GM19025 (cell line): ENCODE measurements at regions not wholly inside any gene's neighbourhood (a gene's known extent, or its start where the extent isn't known, plus 50 kb on each side); places are given as distances from the start of the nearest gene placed in this dataset.

Experiments used
- ATAC-seq: cut with Tn5 transposase; IDR thresholded peaks from one replicate; pipeline ENCODE4 v1.9.1; 2021; ENCODE audit warnings: mild to moderate bottlenecking, low read depth, moderate library complexity; ENCODE audit not compliant: unreplicated experiment

DNA sequence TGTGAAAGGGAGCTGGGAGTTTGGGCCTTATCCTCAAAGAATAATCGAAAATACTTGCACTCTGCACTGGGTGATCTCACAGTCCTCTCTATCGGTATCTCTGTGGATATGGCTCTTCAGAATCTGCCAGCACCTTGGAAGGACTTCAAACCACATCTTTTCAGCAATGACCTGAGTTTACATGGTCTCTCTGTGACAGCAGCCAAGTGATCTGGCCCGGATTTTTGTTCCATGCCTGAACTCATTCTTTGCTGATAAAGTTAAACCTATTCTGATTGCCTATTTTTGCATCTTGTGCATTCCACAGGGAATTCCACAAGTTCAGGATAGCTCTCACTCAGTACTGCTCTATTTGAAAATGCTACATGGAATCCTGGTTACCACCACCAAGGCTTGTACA lies 98.9 kb downstream of the HDGFL1 start:
- no peak for ATAC-seq

DNA sequence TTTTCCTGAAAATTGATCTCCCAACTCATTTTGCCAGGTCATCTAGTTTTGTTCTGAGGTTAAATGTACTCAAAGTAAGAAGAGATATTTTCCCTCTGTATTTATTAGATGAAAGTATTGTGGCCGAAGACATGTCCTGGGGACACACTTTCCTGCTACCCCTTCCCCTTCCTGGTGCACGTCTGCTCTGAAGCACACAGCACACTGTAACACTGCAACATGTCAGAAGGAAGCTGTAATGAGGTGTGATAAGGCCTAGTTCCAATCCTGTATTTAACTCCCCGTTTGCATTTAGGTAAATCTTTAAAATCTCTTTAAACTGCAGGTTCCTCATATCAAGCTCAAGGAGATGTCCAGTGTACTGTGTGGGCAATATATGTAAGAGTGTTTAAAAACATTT lies 99.4 kb downstream of the HDGFL1 start:
- no peak for ATAC-seq

DNA sequence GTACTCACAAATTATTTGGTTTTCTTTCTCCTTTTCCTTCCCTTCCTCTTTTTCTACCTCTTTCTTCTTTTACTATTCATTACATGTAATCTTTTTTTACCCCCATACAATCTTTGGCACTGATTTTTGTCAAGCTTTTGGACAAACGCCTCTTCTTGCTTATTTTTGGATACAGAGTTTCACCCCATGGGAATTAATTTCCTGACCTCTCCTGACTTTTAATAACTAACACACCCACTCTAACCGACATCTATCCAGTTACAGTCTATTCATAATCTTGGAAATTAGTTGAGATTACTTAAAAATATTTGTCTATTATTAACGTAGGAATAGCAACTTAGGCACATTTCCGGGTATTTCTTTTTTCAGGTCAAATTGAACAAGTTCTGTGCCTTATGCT lies 101.2 kb downstream of the HDGFL1 start:
- ATAC-seq, result no peak

DNA sequence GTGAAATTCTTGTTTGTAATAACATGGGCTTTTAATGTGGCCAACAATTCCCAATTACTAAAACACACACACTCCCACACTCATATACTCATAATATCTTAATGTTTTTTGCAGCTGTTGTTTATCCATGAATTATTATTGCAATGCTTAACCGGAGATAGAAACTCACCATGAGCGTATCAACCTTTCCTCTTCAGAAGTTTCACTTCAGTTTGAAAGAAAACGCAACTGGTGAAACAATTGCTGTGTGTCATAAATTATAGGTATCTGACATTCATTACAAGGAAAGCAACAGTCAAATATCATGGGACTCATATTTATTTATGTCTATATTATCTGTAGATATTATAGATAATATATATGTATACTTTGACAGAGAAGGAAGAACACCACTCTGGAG lies 104.1 kb downstream of the HDGFL1 start:
- no peak for ATAC-seq

DNA sequence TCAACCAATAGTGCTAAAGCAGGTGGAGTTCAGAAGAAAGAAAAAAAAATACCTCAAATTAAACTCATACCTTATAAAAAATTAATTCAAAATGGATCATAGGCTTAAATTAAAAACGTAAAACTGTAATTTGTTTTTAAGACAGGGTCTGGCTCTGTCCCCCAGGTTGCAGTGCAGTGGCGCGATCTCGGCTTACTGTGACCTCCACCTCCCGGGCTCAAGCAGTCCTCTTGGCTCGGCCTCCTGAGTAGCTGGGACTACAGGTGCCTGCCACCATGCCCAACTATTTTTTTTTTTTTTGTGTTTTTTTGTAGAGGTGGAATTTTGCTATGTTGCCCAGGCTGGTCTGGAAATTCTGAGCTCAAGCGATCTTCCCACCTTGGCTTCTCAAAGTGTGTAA lies 111.6 kb downstream of the HDGFL1 start:
- no peak for ATAC-seq

DNA sequence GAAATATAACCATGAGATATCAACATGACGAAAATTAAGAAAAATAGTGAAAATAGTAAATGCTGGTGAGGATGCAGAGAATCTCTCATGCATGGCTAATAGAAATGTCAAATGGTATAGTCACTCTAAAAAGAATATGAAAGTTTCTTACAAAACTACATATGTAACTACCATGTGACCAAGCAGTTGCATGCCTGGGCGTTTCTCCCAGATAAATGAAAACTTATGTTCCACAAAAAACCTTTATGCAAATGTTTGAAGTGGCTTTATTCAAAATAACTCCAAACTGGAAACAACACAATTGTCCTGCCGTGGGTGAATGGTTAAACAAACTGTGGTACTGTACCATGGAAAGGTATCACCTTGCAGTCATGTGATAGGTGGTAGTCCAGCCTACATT lies 112.4 kb downstream of the HDGFL1 start:
- no peak for ATAC-seq

DNA sequence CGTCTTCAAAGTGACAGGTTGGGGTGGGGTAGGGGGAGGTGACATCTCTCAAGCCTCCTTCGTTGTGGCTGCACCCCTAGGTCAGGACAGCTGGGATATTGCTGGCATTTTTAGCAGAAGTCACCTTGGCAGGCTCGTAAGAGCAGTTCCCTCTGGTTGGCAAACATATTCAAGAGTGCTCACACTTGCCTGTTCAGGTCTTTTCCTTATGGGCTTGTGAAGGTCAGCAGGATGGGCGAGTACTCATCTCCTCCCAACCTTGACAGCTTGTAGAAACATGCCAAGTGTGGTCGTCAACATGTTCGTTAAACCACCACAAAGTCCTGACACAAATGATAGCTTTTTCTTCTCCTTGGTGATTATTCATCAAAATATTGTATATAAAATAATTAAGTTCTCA lies 113.6 kb downstream of the HDGFL1 start:
- ATAC-seq, result no peak

DNA sequence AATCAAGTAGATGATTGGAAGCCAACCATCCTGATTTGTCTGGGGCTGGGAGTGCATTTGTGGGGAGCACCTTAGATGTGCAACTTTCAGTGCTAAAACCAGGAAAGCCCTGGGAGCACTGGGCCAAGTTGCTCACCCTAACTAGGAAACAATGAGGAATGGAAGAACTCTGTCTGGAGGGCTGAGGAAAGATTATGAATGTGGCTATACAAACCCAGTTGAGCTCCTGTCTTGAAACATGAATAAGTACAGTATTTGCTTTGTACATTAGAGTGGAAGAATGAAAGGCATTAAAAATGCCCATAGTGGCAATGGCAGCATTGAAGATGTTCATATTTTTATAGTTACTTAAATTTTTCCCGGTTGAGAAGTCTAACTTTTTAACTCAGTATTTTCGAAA lies 121.1 kb downstream of the HDGFL1 start:
- no peak for ATAC-seq

DNA sequence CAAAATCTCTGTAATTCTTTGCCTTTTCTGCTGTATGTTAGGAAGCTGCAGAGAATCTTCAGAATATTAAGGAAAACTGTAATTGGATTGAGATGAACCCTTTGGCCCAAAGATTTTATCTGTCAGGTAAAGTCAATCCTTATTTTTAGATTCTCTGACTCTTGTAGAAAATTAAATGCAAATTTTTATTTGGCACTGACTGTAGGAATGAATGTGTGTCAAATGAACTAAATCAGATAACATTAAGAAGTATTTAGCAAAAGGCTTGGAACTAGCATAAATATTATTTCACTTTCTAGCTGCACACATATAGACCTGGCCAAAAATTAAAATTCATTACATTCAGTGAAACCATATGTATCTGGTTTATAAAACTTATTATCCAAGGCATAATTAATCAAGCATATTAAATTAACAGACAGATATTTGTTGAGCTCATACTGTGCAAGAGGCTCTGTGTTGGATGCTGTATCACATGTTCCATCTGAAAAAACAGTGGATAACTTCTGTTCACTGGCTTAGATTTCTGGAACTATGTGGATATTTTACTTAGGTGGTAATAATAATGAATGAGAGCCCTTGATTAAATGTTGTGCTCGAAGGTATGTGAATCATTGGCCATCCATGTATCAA lies 124.8 kb downstream of the HDGFL1 start:
- ATAC-seq, result no peak

DNA sequence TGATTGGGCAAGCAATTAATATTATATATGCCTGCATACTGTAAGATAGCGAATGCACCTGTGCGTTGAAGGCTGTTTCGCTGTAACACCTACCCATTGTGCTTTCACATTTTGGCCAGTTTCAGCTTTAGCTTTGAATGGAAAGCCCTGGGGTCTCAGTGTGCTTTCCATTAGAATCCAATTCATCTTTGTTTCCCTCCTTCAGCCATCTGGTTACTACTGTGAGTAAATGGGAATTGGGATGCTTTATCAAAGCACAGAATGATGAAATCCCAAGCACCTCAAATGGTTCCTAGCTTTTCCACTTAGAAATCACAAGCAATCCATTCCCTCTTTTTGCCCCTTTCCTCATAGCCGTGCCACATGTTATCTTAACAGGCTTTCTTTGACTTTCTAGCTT lies 127.1 kb downstream of the HDGFL1 start:
- ATAC-seq, result no peak

DNA sequence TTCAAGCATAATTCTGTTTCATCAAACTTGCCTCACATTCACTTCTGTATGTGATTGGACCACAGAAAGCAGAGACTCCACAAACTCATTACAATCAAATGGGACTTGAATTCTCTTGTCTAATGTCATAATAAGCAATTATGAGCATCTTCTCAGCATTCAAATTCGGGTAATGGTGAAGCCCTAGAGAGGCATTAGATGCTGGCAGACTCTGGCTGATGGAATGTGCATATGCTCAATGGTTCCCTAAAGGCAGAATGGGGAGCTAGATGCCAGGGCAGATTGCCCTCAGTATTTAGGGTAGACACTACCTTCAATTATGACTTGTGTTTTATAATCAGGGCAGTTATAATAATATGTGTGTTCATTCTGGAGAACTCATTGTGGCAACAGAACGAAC lies 127.9 kb downstream of the HDGFL1 start:
- no peak for ATAC-seq

DNA sequence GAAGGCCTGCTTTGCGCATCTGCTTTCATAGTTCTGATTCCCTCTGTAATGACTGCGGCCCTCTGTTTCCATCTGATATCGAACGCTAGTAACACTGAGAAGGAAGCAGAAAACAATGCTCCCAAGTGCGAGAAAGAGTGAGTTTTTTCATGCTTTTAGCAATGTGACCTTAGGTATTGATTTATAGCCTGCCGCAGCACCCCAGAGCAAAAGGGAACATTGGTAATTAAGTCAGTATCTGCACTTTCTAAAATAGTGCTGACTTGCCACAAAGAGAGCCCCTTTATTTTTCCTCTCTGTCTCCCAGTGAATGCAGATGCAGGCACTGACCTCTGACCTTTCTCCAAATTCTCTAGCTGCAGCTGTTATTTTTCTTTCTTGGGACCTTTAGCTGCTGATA lies 129.8 kb downstream of the HDGFL1 start:
- no peak for ATAC-seq

DNA sequence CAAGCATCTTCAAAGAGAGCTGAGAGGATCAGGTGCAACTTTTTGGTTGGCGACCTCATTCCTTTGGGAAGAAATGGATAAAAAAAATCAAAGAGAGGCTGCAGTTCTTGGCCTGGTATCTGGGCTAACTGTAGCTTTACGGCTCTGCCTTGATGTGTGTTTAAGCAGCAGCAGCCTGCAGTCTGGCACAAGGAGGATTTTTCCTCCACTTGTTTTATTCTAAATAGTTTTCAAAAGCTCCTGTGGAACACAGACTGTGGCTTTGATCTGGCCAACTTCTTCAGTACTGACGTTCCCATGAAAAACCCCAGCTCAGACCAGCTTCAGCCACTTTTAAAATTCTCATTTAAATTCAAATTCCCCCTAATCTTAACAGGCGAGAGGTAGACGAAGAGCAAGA lies 137.3 kb downstream of the HDGFL1 start:
- ATAC-seq, result no peak

DNA sequence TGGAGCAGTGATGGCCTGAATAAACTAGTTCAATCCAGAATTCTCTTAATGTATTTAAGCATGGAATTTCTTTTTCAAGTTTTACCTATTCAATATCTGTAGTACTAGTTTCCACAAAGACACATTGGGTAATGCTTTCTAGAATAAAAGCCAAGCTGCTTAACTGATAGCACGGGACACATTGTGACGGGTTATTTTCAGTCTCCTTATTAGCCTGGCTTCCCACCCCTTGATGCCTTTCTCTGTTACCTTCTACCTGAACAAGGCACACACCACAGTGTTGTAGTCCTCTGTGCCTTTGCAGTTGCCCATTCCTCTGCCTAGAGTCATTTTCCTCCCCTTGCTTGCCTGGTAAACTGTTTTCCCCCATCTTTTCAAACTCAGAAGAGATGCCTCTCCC lies 139.1 kb downstream of the HDGFL1 start:
- no peak for ATAC-seq

DNA sequence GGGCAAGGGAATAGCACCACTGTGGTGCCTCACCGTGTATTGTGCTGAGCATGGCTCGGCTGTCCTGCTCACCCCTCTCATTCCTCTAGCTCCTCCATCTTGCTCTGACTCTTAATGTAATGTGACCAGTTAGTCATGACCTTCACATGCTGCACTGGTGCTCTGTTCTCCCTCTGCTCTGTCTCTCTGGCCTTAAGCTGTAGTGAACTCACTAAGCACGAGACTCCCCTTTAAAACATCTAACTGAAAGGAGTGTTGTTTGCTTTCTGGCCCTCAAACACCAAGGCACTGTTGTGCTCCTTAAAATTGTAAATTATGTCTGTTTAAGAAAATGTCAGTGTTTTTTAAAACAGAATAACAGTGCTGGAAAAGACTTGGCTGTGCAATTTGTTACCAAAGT lies 140.4 kb downstream of the HDGFL1 start:
- no peak for ATAC-seq

DNA sequence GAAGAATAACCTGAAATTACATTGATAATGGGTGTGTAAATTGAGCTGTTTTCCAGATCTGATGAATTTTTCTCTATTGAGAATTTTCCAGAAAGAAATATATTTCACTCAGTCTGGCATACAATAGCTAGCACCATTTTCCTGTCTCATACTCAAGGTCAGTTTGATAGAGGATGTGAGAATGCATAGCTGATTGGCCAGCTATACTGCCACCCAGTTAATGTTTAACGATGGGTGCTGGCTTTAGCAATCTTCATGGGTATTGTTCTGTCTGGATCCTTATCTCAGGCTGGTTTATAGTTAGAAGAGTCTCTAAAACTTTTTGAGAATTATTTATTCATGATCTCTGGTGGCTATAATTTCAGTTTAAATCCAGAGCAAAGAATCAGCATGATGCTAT lies 147.4 kb downstream of the HDGFL1 start:
- no peak for ATAC-seq

DNA sequence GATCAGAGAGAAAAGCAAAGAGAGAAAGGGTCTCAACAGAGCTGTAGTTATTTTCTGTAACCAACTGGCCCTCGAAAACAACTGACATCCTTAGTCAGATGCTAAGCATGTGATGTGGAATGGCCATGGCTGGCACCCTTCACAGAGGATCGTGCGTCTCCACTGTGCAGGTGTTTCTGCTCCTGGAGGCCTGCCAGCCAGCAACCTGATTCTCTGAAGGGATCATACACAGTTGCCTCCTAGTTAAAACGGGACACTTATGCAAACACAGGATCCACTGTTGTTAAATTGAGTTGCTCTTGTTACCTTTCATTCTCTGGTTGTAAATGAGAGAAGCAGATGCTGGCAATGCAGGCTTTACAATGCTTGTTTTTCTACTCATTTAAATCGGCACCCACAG lies 148.5 kb downstream of the HDGFL1 start:
- ATAC-seq, result no peak

DNA sequence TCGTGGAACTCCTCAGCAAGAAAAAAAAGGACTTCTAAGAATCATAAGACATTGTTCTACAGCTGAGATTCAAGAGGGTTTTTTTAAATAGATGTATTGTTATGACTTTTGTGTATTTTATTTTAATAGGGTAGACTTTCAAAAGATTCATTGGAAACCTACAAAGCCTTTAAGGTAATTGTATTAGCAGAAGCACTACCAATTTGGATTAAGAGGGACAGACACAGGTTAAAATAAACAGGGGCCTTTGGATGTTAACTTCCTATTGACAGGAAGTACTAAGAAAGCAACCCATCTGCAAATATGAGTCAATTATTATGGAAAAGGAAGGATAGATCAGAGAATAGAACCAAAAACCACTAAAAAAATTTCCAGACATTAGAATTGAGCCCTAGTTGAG lies 153.5 kb downstream of the HDGFL1 start:
- ATAC-seq, result no peak

DNA sequence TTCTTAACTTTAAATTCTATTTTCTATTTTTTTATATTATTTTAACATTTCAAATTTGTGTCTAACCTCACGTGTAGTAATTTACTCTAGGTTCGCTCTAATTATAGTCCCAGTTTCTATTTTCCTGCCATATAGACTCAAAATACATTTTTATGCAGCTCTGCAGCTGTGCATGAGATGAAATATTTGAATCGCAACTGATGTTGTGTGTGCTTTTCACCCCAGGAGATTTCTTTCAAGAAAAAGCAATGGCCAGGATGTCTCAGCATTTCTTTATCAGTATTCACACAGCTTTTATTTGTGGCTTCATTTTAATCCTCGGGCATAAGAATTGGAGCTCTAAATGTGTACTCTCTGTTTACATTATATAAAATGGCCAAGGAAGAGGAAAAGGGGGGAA lies 157.6 kb downstream of the HDGFL1 start:
- no peak for ATAC-seq

DNA sequence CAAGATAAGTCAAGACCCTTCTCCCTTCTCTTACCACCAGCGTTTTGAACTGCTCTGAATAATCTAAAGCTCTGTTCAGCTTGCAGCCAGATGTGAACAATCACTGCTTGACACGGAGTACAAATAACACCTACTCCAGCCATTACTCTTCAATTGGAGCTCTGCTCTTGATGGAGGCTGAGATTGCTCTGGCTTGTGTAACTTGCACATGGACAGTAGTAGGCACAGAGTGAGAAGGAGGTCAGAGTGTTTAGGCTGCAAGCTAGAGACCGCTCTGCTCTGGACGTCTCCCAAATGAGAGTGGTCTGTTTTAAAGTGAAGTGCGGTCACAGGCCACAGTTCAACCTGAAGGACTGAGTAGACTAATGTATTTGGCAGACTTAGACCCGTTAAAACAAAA lies 158.3 kb downstream of the HDGFL1 start:
- ATAC-seq, result no peak

DNA sequence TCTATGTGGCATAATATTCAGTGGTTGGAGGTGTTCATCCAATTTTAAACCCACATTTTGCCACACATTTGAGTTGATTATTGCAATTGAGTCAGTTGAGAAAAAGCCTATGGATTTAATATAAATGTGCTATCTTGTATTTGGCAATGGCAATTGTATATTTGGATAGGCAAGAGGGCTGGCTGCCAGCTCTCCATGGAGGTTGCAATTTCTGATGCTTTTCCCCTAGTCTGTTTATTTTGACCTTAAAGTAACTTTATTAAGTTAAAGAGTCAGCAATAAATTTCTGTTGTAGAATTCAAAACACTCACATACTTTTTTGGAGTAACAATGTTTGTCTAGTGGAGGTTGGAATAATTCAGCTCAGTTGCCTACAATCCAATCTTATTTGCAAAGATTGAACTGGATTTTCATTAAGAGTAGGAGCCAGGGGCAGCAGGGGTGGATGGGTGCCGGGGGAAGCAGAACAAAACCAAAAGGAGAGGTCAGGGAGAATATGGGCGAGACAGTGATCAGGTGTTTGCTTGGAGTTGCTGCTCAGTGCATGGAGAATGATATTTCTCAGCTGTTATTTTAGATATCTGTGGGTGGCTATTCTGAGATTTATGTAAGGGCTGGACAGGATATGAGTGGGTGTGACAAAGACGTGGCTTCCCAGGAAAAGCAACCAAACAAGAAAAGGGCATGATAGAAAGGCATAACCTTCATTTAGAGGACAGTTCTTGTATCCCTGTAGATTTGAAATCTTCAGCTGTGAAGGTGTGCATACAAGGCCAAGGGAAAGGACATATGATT lies 163.0 kb downstream of the HDGFL1 start:
- ATAC-seq, result no peak

DNA sequence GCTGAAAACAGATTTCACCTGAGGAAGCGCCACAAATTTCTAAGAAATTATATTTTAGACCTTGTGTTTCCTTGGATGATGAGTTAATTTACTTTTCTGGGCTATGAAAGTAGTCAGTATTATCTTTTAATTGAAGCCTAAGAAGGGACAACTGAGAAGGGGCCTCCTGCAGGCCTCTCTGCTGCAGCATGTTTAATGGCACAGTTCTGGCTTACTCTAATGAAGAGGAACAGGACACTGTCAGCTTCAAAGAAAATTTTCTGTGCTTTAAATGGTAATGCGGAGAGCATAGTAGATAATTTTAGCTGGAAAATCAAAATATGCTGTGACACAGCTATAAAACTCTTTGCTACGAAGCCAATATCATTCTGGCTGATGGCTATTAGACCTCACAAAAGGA lies 167.4 kb downstream of the HDGFL1 start:
- no peak for ATAC-seq
